ENCODE measurements at regions not wholly inside any gene's neighbourhood (a gene's known extent, or its start where the extent isn't known, plus 50 kb on each side); places are given as distances from the start of the nearest gene placed in this dataset.

- no peaks in the 10 kb centered on the region for H3K27me3 ChIP-seq
- no peak overlapping the region for H3K4me3 ChIP-seq
- peaks cover 0 to 11% (median 4%) of the 10 kb centered on the region in 9 donors for H3K4me1 ChIP-seq
- ATAC-seq, result no peak
- DNase-seq, result no peak
- no peaks in the 10 kb centered on the region for H3K9me3 ChIP-seq
- H3K27ac ChIP-seq, result no peak overlapping the region
- intact Hi-C loops (cut with DNase I), result no loop called here
- WGBS, 2 donors, result 63 to 65% methylated on average over 2 of the region's 2 CpGs
- no peaks in the 10 kb centered on the region for H3K36me3 ChIP-seq
- TF ChIP-seq, protein P1, sequence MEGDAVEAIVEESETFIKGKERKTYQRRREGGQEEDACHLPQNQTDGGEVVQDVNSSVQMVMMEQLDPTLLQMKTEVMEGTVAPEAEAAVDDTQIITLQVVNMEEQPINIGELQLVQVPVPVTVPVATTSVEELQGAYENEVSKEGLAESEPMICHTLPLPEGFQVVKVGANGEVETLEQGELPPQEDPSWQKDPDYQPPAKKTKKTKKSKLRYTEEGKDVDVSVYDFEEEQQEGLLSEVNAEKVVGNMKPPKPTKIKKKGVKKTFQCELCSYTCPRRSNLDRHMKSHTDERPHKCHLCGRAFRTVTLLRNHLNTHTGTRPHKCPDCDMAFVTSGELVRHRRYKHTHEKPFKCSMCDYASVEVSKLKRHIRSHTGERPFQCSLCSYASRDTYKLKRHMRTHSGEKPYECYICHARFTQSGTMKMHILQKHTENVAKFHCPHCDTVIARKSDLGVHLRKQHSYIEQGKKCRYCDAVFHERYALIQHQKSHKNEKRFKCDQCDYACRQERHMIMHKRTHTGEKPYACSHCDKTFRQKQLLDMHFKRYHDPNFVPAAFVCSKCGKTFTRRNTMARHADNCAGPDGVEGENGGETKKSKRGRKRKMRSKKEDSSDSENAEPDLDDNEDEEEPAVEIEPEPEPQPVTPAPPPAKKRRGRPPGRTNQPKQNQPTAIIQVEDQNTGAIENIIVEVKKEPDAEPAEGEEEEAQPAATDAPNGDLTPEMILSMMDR (IDR thresholded peaks at IDR 0.05), result no peak
These were observed 325.6 kb upstream of the MTNR1B start for GRCh38 chr11:92643827-92644226.

DNA sequence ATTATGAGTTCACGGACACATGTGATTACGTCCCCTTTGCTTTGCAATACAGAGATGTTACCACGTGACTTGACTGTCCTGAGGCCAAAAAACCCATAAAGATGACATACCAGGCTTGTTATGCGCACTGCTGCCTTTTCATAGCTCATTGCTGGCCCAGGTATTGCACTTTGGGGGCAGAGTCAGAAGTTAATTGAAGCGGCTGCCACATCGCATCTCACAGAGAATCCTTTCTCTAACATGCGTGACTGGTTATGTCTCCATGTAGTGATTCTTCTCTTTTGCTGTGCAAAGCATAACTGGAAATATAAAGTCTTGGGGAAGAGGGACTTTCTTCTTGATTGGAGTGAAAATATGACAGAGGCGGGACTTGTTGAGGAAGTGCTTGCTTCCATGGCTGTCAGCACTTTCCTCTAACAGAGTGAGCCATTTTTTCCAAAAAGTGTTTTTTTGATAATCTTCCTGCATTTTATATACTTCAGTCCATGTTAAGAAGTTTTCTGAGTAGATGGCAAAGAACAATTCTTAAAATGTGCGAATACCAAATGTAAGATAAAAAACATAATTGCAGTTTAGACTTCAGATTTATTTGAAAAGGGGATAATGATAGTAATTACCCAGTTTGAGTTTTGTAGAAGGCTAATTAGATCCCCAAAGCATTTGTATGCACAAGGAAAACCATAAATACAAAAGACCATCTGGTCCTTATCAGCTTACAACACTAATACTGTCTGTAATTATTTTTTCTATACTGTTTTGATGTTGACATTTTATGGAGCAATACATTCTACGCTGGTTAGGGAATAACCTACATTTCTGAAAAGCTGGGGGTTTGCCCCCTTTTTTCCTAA lies 324.6 kb upstream of the MTNR1B start:
- Histone ChIP-seq H3K27me3 (no peaks in the 10 kb centered on the region), H3K4me1 (peaks cover 0 to 11% (median 4%) of the 10 kb centered on the region in 9 donors), H3K27ac (no peak overlapping the region), H3K36me3 (no peaks in the 10 kb centered on the region), H3K9me3 (no peaks in the 10 kb centered on the region), H3K4me3 (no peak overlapping the region)
- ATAC-seq (no peak), DNase-seq (no peak)
- TF ChIP-seq, protein P1 (IDR thresholded peaks at IDR 0.05), result no peak
- WGBS, 2 donors, result 87 to 91% methylated on average over 10 of the region's 10 CpGs
- intact Hi-C loops (cut with DNase I), result no loop called here

DNA sequence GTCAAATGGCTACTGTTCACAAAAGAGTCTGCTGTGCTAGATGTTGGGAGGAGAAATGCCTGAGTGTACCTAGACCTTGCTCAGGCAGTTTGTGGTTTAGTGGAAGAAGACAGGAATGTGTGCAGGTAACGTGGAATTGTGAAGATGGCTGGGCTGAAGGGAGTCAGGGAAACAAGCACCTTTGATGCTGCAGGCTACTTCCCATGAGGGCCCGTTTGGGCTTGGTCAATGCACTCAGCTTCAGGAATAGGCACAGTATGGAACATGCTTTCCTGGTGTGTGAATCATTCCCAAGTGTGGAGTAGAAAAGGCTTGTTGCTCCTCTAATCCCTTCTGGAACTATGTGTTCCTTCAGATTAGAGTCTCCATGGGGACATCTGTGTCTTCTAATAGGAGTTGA lies 318.3 kb upstream of the MTNR1B start:
- intact Hi-C loops (cut with DNase I), result no loop called here
- no peak overlapping the region for H3K27ac ChIP-seq
- H3K27me3 ChIP-seq, result no peaks in the 10 kb centered on the region
- no peaks in the 10 kb centered on the region for H3K36me3 ChIP-seq
- no peaks in the 10 kb centered on the region for H3K4me1 ChIP-seq
- H3K9me3 ChIP-seq, result no peaks in the 10 kb centered on the region
- WGBS, 2 donors, result 83 to 90% methylated on average over 2 of the region's 2 CpGs
- DNase-seq (no peak), ATAC-seq (no peak)
- no peak overlapping the region for H3K4me3 ChIP-seq
- TF ChIP-seq, protein P1 (IDR thresholded peaks at IDR 0.05), result no peak

- Histone ChIP-seq H3K9me3 (no peaks in the 10 kb centered on the region), H3K36me3 (no peaks in the 10 kb centered on the region), H3K27me3 (no peaks in the 10 kb centered on the region), H3K4me3 (no peak overlapping the region), H3K27ac (no peak overlapping the region), H3K4me1 (no peaks in the 10 kb centered on the region)
- ATAC-seq (no peak), DNase-seq (no peak)
- intact Hi-C loops (cut with DNase I), result no loop called here
- TF ChIP-seq, protein P1 (IDR thresholded peaks at IDR 0.05), result no peak
These were observed 316.0 kb upstream of the MTNR1B start for GRCh38 chr11:92653454-92653853.
